Trophoblast cell (in vitro differentiated cells and primary cell): ENCODE measurements at regions not wholly inside any gene's neighbourhood (a gene's known extent, or its start where the extent isn't known, plus 50 kb on each side); places are given as distances from the start of the nearest gene placed in this dataset.

Source experiments
- DNase-seq, 2 donors: peaks; one replicate each; pipeline ENCODE4 v3.0.0-alpha.2; 2016
- H2AFZ ChIP-seq: 2 replicates; pipeline ENCODE4 v1.6.1; 2013; ENCODE audit warnings: low read length, moderate library complexity, mild to moderate bottlenecking; ENCODE audit not compliant: insufficient read depth, poor library complexity
- H2AK5ac ChIP-seq: 2 replicates; pipeline ENCODE4 v1.6.1; 2013; ENCODE audit warnings: mild to moderate bottlenecking, low read length
- H2BK120ac ChIP-seq: 2 replicates; pipeline ENCODE4 v1.6.1; 2013; ENCODE audit warnings: low read length, mild to moderate bottlenecking, moderate library complexity; ENCODE audit not compliant: insufficient read depth, poor library complexity
- H2BK12ac ChIP-seq: 2 replicates; pipeline ENCODE4 v1.6.1; 2013; ENCODE audit warnings: mild to moderate bottlenecking, low read length, moderate library complexity
- H2BK5ac ChIP-seq: 2 replicates; pipeline ENCODE4 v1.6.1; 2013; ENCODE audit warnings: low read length, low read depth, moderate library complexity, mild to moderate bottlenecking; ENCODE audit not compliant: poor library complexity
- H3K14ac ChIP-seq: 2 replicates; pipeline ENCODE4 v1.6.1; 2013; ENCODE audit warnings: mild to moderate bottlenecking, low read length
- H3K18ac ChIP-seq: 2 replicates; pipeline ENCODE4 v1.6.1; 2013; ENCODE audit warnings: mild to moderate bottlenecking, low read length
- H3K23ac ChIP-seq: 2 replicates; pipeline ENCODE4 v1.6.1; 2013; ENCODE audit warnings: low read length
- H3K27ac ChIP-seq: 2 replicates; pipeline ENCODE4 v1.5.1; 2013; ENCODE audit warnings: low read depth, mild to moderate bottlenecking, inconsistent platforms, low read length, moderate library complexity
- H3K27me3 ChIP-seq: 2 replicates; pipeline ENCODE4 v1.6.1; 2013; ENCODE audit warnings: inconsistent platforms, mild to moderate bottlenecking, low read length, moderate library complexity; ENCODE audit not compliant: insufficient read depth
- H3K36me3 ChIP-seq, 2 experiments: 1 replicate in 1 of 2; 2 replicates in 1 of 2; pipeline ENCODE4 v1.6.1; 2013; ENCODE audit warnings: low read length in 2 of 2, mild to moderate bottlenecking in 2 of 2, moderate library complexity in 1 of 2; ENCODE audit not compliant: insufficient read depth in 2 of 2, control insufficient read depth in 1 of 2
- H3K4ac ChIP-seq: 2 replicates; pipeline ENCODE4 v1.6.1; 2013; ENCODE audit warnings: low read depth, mild to moderate bottlenecking, low read length, moderate library complexity
- H3K4me1 ChIP-seq, 2 experiments: 1 replicate in 1 of 2; 2 replicates in 1 of 2; pipeline ENCODE4 v1.6.1; 2013; ENCODE audit warnings: low read length in 2 of 2, mild to moderate bottlenecking in 2 of 2, moderate library complexity in 1 of 2; ENCODE audit not compliant: insufficient read depth in 2 of 2, control insufficient read depth in 1 of 2
- H3K4me2 ChIP-seq: 2 replicates; pipeline ENCODE4 v1.6.1; 2013; ENCODE audit warnings: inconsistent platforms, mild to moderate bottlenecking, low read length, moderate library complexity
- H3K4me3 ChIP-seq: 2 replicates; pipeline ENCODE4 v1.5.1; 2013; ENCODE audit warnings: mild to moderate bottlenecking, low read depth, low read length, inconsistent platforms
- H3K79me1 ChIP-seq: one replicate; pipeline ENCODE4 v1.6.1; 2013; ENCODE audit warnings: low read length
- H3K79me2 ChIP-seq: 2 replicates; pipeline ENCODE4 v1.6.1; 2013; ENCODE audit warnings: low read length, mild to moderate bottlenecking; ENCODE audit not compliant: control insufficient read depth, insufficient read depth, poor library complexity
- H3K9ac ChIP-seq: 2 replicates; pipeline ENCODE4 v1.6.1; 2013; ENCODE audit warnings: mild to moderate bottlenecking, low read length
- H3K9me3 ChIP-seq: 2 replicates; pipeline ENCODE4 v1.6.1; 2013; ENCODE audit warnings: low read depth, mild to moderate bottlenecking, control low read depth, inconsistent platforms, low read length; ENCODE audit not compliant: insufficient read depth
- H4K12ac ChIP-seq: 2 replicates; pipeline ENCODE4 v1.6.1; 2013; ENCODE audit warnings: low read depth, mild to moderate bottlenecking, low read length, moderate library complexity
- H4K8ac ChIP-seq: 2 replicates; pipeline ENCODE4 v1.6.1; 2013; ENCODE audit warnings: low read depth, mild to moderate bottlenecking, low read length, moderate library complexity
- H4K91ac ChIP-seq: one replicate; pipeline ENCODE4 v1.6.1; 2013; ENCODE audit warnings: low read depth, mild to moderate bottlenecking, low read length, moderate library complexity
- WGBS: extraction: QIAGEN DNeasy Blood & Tissue Kit; methylation state at CpG from one replicate; pipeline ENCODE4 v1.1.7; 2013; ENCODE audit warnings: missing lambda C conversion rate; ENCODE audit not compliant: insufficient read length, insufficient coverage; ENCODE audit errors: extremely low coverage; 5-methylcytosine and 5-hydroxymethylcytosine counted together

GRCh38 chr16:61237884-61238485 is 798.3 kb downstream of the CDH8 start:
- Histone ChIP-seq H3K79me2 (no peaks in the 10 kb centered on the region), H2BK12ac (no peak overlapping the region)
- no CpG with 5 or more reads among the region's 9 CpGs for WGBS

GRCh38 chr16:61233713-61234112 is 802.5 kb downstream of the CDH8 start:
- H3K4me3 ChIP-seq, result no peak overlapping the region
- H3K27me3 ChIP-seq, result no peaks in the 10 kb centered on the region
- H4K12ac ChIP-seq, result no peak overlapping the region
- no CpG with 5 or more reads among the region's 3 CpGs for WGBS
- no peak overlapping the region for H2AFZ ChIP-seq
- H3K4ac ChIP-seq, result no peak overlapping the region
- H3K4me1 ChIP-seq, result peaks cover 0 to 2% of the 10 kb centered on the region in 2 experiments
- H3K18ac ChIP-seq, result no peak overlapping the region
- H3K79me1 ChIP-seq, result no peaks in the 10 kb centered on the region
- H3K9ac ChIP-seq, result no peak overlapping the region
- no peak overlapping the region for H2AK5ac ChIP-seq
- H2BK120ac ChIP-seq, result no peak overlapping the region
- H4K91ac ChIP-seq, result no peak overlapping the region
- H3K36me3 ChIP-seq, result no peaks in the 10 kb centered on the region
- H3K14ac ChIP-seq, result no peak overlapping the region
- H2BK5ac ChIP-seq, result no peak overlapping the region
- no peak overlapping the region for H3K4me2 ChIP-seq
- no peak overlapping the region for H3K27ac ChIP-seq
- H4K8ac ChIP-seq, result no peak overlapping the region
- H2BK12ac ChIP-seq, result no peak overlapping the region
- H3K9me3 ChIP-seq, result no peaks in the 10 kb centered on the region
- H3K79me2 ChIP-seq, result no peaks in the 10 kb centered on the region
- no peak overlapping the region for H3K23ac ChIP-seq
- DNase-seq, result no peak

More at GRCh38 chr16:61237884-61238485, 798.3 kb downstream of the CDH8 start:
- H4K8ac ChIP-seq, result no peak overlapping the region
- H4K91ac ChIP-seq, result no peak overlapping the region
- H2BK120ac ChIP-seq, result no peak overlapping the region
- no peak overlapping the region for H2AFZ ChIP-seq
- no peak overlapping the region for H3K14ac ChIP-seq
- H2AK5ac ChIP-seq, result no peak overlapping the region
- H3K4me1 ChIP-seq, result peaks cover 0 to 2% of the 10 kb centered on the region in 2 experiments
- no peak overlapping the region for H3K23ac ChIP-seq
- no peaks in the 10 kb centered on the region for H3K79me1 ChIP-seq
- H3K4me3 ChIP-seq, result no peak overlapping the region
- no peak overlapping the region for H3K27ac ChIP-seq
- no peak overlapping the region for H3K4ac ChIP-seq
- H3K4me2 ChIP-seq, result no peak overlapping the region
- no peak overlapping the region for H3K9ac ChIP-seq
- H2BK5ac ChIP-seq, result no peak overlapping the region
- no peaks in the 10 kb centered on the region for H3K36me3 ChIP-seq
- no peak overlapping the region for H4K12ac ChIP-seq
- no peak for DNase-seq
- H3K27me3 ChIP-seq, result no peaks in the 10 kb centered on the region
- H3K18ac ChIP-seq, result no peak overlapping the region
- H3K9me3 ChIP-seq, result no peaks in the 10 kb centered on the region

- Histone ChIP-seq H3K79me2 (no peaks in the 10 kb centered on the region), H3K23ac (no peak overlapping the region), H2AK5ac (no peak overlapping the region), H4K91ac (no peak overlapping the region), H3K36me3 (no peaks in the 10 kb centered on the region), H2BK5ac (no peak overlapping the region), H3K4me1 (no peaks in the 10 kb centered on the region), H3K4me2 (no peak overlapping the region), H4K12ac (no peak overlapping the region), H3K14ac (no peak overlapping the region), H3K27ac (no peak overlapping the region), H2BK120ac (no peak overlapping the region), H3K4ac (no peak overlapping the region), H3K4me3 (no peak overlapping the region), H3K27me3 (no peaks in the 10 kb centered on the region), H3K9ac (no peak overlapping the region), H2AFZ (no peak overlapping the region), H4K8ac (no peak overlapping the region), H2BK12ac (no peak overlapping the region), H3K9me3 (no peaks in the 10 kb centered on the region), H3K18ac (no peak overlapping the region), H3K79me1 (no peaks in the 10 kb centered on the region)
- WGBS, result no CpG with 5 or more reads among the region's 1 CpG
- no peak for DNase-seq
These were observed 807.9 kb downstream of the CDH8 start for GRCh38 chr16:61228371-61228770.

- Histone ChIP-seq H2AFZ (no peak overlapping the region), H3K27me3 (no peaks in the 10 kb centered on the region), H3K79me1 (no peaks in the 10 kb centered on the region), H3K4me1 (peaks cover 0 to 4% of the 10 kb centered on the region in 2 experiments), H3K27ac (no peak overlapping the region), H3K23ac (no peak overlapping the region), H3K36me3 (no peaks in the 10 kb centered on the region), H2AK5ac (no peak overlapping the region), H4K91ac (no peak overlapping the region), H3K9me3 (no peaks in the 10 kb centered on the region), H3K14ac (no peak overlapping the region), H2BK120ac (no peak overlapping the region), H3K4me3 (no peak overlapping the region), H2BK5ac (no peak overlapping the region), H3K18ac (no peak overlapping the region), H4K12ac (no peak overlapping the region), H4K8ac (no peak overlapping the region), H3K79me2 (no peaks in the 10 kb centered on the region), H3K9ac (no peak overlapping the region), H2BK12ac (no peak overlapping the region), H3K4me2 (no peak overlapping the region), H3K4ac (no peak overlapping the region)
- DNase-seq, result no peak
- no CpG with 5 or more reads among the region's 3 CpGs for WGBS
These were observed 820.6 kb downstream of the CDH8 start for GRCh38 chr16:61215605-61216004.
